RWPE2 (cell line): ENCODE measurements at regions not wholly inside any gene's neighbourhood (a gene's known extent, or its start where the extent isn't known, plus 50 kb on each side); places are given as distances from the start of the nearest gene placed in this dataset.
"Not testable (repeated sequence)": the region's sequence is repeated elsewhere in the genome, so short reads cannot be mapped to it uniquely, and the experiment has no call there.

ENCODE experiments used
- ATAC-seq: fragments of 200-7000 bp; cut with Tn5 transposase; 3 replicates; pipeline ENCODE4 v1.9.1; 2021; ENCODE audit warnings: low read depth
- DNase-seq: peaks from one replicate; pipeline ENCODE4 v3.0.0-alpha.2; 2020; ENCODE audit warnings: low spot score
- H3K27ac ChIP-seq: fragments of 450-650 bp; 2 replicates; pipeline ENCODE4 v1.5.1; 2017; ENCODE audit warnings: mild to moderate bottlenecking; ENCODE audit not compliant: poor library complexity, severe bottlenecking
- H3K27me3 ChIP-seq: fragments of 250-450 bp; sonication (Bioruptor Pico); 2 replicates; pipeline ENCODE4 v1.5.1; 2021; ENCODE audit warnings: mild to moderate bottlenecking, moderate library complexity; ENCODE audit not compliant: insufficient read depth, poor library complexity, severe bottlenecking
- H3K36me3 ChIP-seq: fragments of 250-450 bp; sonication (Bioruptor Pico); 2 replicates; pipeline ENCODE4 v1.5.1; 2020; ENCODE audit warnings: low read depth, mild to moderate bottlenecking, moderate library complexity
- H3K4me1 ChIP-seq: fragments of 250-450 bp; sonication (Bioruptor Pico); 2 replicates; pipeline ENCODE4 v1.5.1; 2021; ENCODE audit warnings: mild to moderate bottlenecking, moderate library complexity; ENCODE audit not compliant: insufficient read depth, poor library complexity, severe bottlenecking
- H3K4me3 ChIP-seq: fragments of 250-450 bp; sonication (Bioruptor Pico); 2 replicates; pipeline ENCODE4 v1.5.1; 2021; ENCODE audit warnings: mild to moderate bottlenecking, moderate library complexity; ENCODE audit not compliant: severe bottlenecking
- H3K9me3 ChIP-seq: fragments of 250-450 bp; sonication (Bioruptor Pico); 2 replicates; pipeline ENCODE4 v1.5.1; 2021; ENCODE audit warnings: mild to moderate bottlenecking, moderate library complexity; ENCODE audit not compliant: severe bottlenecking
- TF ChIP-seq, protein P1 (sequence below): fragments of 450-650 bp; IDR thresholded peaks from one replicate; pipeline ENCODE4 v1.5.1; 2017; ENCODE audit warnings: mild to moderate bottlenecking, moderate library complexity; ENCODE audit not compliant: poor library complexity, severe bottlenecking

GRCh38 chr17:62303476-62303875 lies 76.9 kb upstream of the EFCAB3 start:
- ATAC-seq (no peak), DNase-seq (no peak)
- H3K4me3 ChIP-seq, result no peak overlapping the region
- no peaks in the 10 kb centered on the region for H3K36me3 ChIP-seq
- TF ChIP-seq, protein P1, sequence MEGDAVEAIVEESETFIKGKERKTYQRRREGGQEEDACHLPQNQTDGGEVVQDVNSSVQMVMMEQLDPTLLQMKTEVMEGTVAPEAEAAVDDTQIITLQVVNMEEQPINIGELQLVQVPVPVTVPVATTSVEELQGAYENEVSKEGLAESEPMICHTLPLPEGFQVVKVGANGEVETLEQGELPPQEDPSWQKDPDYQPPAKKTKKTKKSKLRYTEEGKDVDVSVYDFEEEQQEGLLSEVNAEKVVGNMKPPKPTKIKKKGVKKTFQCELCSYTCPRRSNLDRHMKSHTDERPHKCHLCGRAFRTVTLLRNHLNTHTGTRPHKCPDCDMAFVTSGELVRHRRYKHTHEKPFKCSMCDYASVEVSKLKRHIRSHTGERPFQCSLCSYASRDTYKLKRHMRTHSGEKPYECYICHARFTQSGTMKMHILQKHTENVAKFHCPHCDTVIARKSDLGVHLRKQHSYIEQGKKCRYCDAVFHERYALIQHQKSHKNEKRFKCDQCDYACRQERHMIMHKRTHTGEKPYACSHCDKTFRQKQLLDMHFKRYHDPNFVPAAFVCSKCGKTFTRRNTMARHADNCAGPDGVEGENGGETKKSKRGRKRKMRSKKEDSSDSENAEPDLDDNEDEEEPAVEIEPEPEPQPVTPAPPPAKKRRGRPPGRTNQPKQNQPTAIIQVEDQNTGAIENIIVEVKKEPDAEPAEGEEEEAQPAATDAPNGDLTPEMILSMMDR, result no peak
- peaks cover 8% of the 10 kb centered on the region for H3K27me3 ChIP-seq
- H3K27ac ChIP-seq, result no peak overlapping the region
- no peaks in the 10 kb centered on the region for H3K4me1 ChIP-seq
- no peaks in the 10 kb centered on the region for H3K9me3 ChIP-seq

- Histone ChIP-seq H3K36me3 (no peaks in the 10 kb centered on the region), H3K9me3 (no peaks in the 10 kb centered on the region), H3K27me3 (peaks cover 7% of the 10 kb centered on the region), H3K4me1 (no peaks in the 10 kb centered on the region), H3K27ac (no peak overlapping the region), H3K4me3 (no peak overlapping the region)
- no peak for ATAC-seq
- DNase-seq, result no peak
- TF ChIP-seq, protein P1, result no peak
Measured at GRCh38 chr17:62300697-62301096, 79.7 kb upstream of the EFCAB3 start.

GRCh38 chr17:62275290-62275689 lies 105.1 kb upstream of the EFCAB3 start:
- not testable (repeated sequence) for ATAC-seq, H3K4me3 ChIP-seq, H3K4me1 ChIP-seq, H3K9me3 ChIP-seq, H3K27me3 ChIP-seq, DNase-seq, H3K36me3 ChIP-seq, H3K27ac ChIP-seq

- H3K9me3 ChIP-seq, H3K27me3 ChIP-seq, H3K4me1 ChIP-seq, H3K36me3 ChIP-seq, DNase-seq, H3K4me3 ChIP-seq, ATAC-seq, H3K27ac ChIP-seq: not testable (repeated sequence)
Measured at GRCh38 chr17:62268361-62268760, 112.0 kb upstream of the EFCAB3 start.

GRCh38 chr17:62264974-62265373 lies 115.4 kb upstream of the EFCAB3 start:
- not testable (repeated sequence) for H3K9me3 ChIP-seq, H3K27me3 ChIP-seq, H3K4me1 ChIP-seq, H3K4me3 ChIP-seq, H3K36me3 ChIP-seq, H3K27ac ChIP-seq, DNase-seq, ATAC-seq

DNA sequence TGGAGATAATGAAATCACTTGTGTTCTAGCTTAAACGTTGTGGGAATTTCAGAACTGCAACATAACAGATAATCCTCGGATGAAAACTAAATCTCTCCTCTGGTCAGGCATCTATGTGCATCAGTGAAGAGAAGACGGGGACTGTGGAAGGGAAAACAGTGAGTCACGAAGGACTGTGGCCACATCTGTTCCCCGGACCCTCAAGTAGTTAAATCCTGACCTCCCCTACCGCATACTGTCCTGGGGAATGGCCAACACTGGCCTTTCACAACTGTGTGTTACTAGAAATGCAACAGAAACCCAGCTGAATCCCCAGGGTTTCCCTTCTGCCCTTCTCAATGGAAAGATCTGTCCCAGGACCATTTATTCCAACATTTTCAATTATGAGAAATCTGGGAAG lies 124.6 kb upstream of the EFCAB3 start:
- not testable (repeated sequence) for H3K27ac ChIP-seq, H3K4me3 ChIP-seq, H3K4me1 ChIP-seq, H3K36me3 ChIP-seq, DNase-seq, H3K27me3 ChIP-seq, ATAC-seq, H3K9me3 ChIP-seq

GRCh38 chr17:62242076-62242475 lies 138.3 kb upstream of the EFCAB3 start:
- not testable (repeated sequence) for H3K4me3 ChIP-seq, H3K27me3 ChIP-seq, H3K27ac ChIP-seq, H3K36me3 ChIP-seq, H3K4me1 ChIP-seq, DNase-seq, H3K9me3 ChIP-seq
- 0 out of 3 replicates have a peak, but pooled peaks have one; percentile 23 for ATAC-seq

DNA sequence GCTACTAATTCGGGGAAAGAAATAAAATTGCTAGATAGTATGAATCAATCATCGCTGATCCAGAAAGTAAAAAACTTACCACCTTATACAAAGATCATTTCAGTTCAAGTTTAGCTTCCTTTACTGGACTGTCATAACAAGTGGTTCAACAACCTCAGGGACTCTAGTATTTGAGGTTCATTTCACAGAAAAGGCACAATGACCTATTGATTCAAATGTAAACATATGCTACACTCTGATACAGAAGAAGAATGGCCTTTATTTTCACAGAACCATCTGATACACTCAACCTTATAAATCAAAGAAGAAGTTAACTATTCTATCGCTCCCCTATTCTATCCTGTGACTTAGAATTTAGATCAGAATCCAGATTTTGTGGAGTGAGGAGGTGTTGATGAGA lies 140.8 kb upstream of the EFCAB3 start:
- not testable (repeated sequence) for H3K4me1 ChIP-seq, H3K27ac ChIP-seq, DNase-seq, ATAC-seq, H3K4me3 ChIP-seq, H3K27me3 ChIP-seq, H3K9me3 ChIP-seq, H3K36me3 ChIP-seq

GRCh38 chr17:62238551-62239338 lies 141.6 kb upstream of the EFCAB3 start:
- H3K4me3 ChIP-seq, H3K9me3 ChIP-seq, H3K27ac ChIP-seq, DNase-seq, H3K36me3 ChIP-seq, ATAC-seq, H3K27me3 ChIP-seq, H3K4me1 ChIP-seq: not testable (repeated sequence)

DNA sequence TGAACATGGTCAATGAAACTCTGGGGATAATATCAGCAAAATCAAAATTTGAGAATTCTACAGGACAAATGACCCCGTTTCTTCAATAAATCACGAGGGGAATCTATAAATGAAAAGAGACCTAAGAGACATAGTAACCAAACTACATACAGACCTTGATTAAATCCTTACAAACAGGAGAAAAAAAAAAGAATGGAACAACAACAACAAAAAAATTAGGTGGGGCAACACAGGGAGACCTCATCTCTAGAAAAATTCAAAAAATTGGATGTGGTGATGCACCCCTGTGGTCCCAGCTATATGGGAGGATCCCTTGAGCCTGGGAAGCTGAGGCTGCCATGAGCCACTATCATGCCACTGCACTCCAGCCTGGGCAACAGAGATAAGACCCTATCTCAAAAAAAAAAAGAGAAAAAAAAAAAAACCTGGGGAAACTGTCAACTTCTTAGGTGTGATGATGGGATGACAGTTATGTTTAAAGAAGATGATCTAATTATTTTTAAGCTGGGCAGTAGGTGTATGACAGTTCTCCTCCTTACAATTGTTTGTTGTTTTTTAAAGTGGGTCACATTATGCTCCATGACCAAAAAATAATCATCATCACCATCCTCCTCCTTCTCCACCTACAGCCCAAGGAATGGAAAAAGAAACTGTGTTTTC lies 146.4 kb upstream of the EFCAB3 start:
- not testable (repeated sequence) for H3K27me3 ChIP-seq, H3K4me3 ChIP-seq, ATAC-seq, DNase-seq, H3K4me1 ChIP-seq, H3K36me3 ChIP-seq, H3K27ac ChIP-seq, H3K9me3 ChIP-seq
